DMS79 (cell line): ENCODE measurements at regions not wholly inside any gene's neighbourhood (a gene's known extent, or its start where the extent isn't known, plus 50 kb on each side); places are given as distances from the start of the nearest gene placed in this dataset.

ENCODE experiments used
- DNase-seq: peaks from one replicate; lab custom pipeline; 2025; lab: John Stamatoyannopoulos, UW

DNA sequence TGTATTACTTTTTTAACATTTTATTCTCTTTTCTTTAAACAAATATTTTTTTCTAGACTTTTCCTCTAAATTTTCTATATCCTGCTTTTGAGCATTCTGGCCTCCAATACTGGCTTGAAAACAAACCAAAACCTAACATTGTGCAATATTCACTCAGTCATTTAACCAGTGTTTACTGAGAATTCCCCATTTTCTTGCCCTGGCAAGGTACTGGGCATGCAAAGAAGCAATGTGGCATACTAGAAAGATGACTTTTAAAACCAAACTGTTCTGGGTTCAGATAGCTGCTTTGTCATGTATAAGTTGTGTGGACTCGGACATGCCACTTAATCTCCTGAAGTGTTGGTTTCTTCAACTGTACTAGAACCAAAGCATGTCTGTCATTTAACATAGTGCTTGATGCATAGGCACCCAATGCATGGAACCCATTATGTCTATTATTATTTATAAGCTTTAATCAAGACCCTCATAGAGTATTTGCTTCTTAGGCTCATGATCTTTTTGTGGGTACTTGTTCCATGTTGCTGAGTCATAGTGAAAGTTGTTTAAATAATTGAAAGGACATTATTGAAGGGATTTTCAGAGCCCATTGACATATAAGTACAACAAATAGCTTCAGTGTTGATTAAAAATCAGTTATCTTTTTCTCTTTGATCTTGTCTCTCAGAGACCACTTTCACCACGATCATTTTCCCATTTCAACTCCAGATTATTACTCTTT lies 185.4 kb upstream of the OSR1 start:
- DNase-seq = no peak

DNA sequence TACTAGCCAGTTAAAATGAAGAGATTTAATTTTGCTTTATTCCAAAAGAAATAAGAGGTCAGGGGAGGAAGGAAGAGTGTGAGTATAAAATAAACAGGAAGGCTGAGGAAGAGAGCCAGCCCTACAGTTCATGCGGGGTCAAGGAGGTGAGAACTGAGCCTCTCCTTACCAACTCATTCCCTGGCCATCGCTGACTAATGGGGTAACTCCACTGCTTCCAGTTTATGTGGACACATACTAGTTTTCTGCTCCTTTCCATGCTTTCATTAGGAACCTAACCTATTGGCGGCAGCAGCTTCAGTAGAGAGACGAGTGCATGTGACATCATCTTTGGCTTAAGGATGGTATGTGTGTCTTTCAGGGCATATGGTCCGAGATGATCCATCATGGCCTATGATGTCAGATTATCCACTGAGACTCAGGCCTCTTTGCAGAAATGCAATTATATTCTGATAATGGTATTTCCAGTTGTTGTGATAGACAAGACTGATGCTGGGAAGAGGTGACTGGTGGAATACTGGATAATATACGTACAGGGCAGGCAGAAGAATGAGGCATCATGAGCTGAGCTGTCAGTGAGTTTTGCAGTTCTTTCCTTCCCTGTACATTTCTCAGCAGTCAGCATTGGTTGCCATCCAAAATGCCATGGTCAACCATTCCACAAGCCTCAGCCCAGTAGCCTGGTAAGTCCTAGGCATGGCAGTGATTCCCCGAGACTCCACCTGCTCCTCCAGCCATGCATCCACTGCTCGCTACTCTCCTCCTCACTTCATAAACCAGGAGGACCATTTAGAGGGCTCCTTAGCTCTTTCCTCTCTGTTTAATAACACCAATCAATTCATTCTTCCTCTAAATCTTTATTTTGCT lies 184.6 kb upstream of the OSR1 start:
- no peak for DNase-seq

DNA sequence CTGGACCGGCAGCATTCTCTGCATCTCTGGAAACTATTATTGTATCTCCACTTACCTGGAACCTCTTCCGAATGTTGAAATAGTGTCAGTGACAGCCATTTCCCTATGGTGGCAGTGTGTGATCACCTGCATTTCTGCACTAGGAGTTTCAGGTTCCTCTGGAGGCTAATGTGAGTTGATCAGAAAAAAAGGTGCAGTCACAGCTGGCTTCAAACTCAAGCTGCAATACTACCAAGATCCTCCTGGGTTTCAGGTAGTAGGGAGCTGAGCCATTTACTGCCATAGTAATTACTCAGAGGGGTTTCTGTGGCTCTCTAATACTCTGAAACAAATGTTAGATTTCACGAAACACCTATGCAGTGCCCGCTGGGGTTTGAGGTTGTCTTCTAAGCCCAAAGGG lies 183.5 kb upstream of the OSR1 start:
- DNase-seq = no peak

DNA sequence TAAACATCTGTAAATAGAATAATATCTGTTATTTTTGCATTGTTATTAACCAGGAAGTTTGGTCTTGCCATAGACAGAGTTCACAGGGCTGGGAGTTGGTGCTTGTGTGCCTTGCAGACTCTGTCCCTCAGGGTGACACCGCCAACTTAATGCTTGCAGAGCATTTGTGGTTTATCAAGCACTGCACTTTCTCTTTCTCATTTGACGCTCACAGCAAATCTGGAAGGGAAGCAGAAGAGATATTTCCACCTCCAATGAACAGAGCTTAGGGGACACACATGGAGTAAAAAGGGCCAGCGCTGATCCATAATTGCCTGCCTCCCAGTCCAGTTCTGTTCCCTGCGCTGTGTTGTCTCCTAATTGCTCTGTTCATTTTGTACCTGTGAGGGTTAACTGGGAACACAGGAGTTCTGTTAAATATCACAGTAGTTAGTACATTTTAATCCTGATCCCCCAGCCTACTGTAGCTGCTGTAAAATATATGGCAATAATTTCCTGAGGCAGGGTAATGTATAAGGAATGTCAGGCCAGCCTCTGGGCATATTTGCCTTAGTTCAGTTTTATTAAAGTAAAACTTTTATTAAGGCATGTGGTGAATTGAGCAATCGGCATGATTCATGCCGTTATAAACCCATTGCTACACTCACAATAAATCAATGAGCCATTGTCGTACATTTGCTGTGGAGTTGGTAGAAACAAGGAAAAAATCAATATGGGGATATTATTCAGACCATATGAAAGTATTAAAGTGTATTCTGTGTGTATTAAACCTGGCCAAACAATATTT lies 182.5 kb upstream of the OSR1 start:
- no peak for DNase-seq

DNA sequence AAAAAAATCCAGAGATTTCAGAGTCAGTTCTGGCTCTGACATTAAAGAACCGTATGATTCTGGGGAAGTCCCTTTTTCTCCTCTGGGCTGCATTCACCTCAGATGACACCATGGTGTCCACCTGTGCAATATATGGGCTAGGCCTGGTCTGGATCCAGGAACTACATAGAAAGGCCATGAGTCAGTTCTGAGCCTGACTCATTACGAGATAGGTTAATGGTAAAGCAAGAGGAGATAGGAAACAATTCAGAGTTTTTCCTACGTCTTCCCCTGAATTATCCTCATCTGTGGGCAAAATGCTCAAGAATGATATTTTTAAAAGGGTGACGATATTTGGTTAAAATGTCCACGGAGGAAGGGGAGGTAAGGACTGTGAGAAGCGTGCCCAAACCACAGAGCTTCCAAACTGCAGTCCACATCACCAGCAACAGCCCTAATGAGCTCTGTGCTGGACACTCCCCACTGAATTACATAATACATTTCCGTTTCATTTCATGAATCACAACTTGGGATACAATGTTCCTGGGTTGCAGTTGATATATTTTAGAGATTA lies 180.1 kb upstream of the OSR1 start:
- DNase-seq = no peak

GRCh38 chr2:19536136-19536535 lies 177.7 kb upstream of the OSR1 start:
- no peak for DNase-seq

DNA sequence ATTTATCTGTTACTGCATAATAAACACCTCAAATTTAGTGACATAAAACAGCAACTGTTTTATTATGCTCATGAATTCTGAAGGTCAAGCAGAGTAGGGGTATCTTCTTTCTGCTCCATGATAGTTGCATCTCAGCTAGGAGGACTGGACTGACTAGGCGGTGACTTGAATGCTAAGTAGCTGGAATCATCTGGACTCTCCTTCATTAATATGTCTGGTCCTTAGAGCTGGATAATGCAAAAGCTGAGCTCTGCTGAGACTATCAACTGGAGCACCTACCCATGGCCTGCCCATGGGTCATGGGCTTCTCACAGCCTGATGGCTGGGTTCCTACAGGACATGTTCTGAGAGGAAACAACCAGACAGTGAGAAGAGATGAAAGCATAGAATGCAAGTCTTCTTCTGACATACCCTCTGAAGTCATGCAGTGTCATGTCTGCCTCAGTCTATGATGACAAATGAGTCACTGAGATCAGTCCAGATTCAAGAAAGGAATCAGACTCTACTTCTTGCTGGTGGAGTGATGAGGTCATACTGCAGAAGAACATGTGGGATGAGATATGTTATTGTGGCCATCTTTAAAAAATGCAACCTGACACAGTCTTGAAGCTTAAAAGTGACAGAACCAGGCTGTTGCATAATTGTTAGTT lies 174.2 kb upstream of the OSR1 start:
- DNase-seq = no peak

GRCh38 chr2:19529677-19530076 lies 171.3 kb upstream of the OSR1 start:
- DNase-seq = no peak

DNA sequence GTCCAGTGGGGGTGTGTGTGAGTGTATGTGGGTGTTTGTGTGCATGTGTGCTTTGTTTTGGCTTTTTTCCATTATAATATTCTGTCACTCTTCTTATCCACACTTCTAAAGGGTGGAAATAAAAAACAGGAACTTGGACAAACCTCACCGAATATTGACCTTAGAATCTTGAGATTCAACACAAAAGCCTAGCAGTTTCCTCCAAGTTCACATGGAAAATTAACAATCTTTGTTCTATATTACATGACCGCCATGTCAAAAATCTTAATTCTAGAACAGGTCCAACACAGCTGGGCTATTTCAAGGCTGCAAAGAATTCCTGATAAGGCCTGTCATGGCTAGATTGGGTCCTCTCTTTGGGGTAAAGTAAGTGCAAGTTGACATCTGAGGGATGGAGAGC lies 169.3 kb upstream of the OSR1 start:
- DNase-seq = no peak

DNA sequence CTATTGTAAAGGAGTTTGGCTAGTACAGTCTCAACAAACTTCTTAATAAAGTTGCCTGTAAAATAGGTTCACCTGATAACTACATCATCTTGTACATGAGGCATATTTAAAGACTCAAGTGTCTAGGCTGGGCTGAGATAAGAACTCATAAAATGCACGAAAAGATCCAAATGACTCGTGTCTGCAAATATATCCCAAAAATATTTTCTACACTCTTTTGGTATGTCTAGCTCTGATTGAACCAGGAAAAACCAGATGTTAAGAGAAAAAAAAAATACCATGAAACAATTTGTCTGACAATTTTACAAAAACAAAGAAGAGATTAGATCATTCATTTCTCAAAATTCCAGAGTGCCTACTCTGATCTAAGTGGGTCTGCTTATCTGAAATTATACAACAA lies 166.9 kb upstream of the OSR1 start:
- no peak for DNase-seq

DNA sequence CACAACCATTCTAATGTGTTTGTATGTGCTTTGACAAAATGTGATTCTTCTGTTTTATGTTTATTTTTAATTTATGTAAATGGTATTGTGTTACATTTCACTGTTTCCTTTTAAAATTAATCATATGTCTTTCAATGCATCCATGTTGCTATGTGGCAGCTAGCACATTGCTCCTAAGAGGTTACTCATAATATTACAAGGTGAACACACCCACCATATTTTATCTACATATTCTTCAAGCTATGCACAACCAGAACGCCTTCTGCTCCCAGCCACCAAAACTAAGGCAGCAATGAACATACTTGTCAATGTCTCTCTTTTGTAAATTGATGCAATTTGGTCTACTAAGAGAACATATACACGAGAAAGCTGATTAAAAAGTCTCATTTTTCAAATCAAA lies 160.6 kb upstream of the OSR1 start:
- no peak for DNase-seq

DNA sequence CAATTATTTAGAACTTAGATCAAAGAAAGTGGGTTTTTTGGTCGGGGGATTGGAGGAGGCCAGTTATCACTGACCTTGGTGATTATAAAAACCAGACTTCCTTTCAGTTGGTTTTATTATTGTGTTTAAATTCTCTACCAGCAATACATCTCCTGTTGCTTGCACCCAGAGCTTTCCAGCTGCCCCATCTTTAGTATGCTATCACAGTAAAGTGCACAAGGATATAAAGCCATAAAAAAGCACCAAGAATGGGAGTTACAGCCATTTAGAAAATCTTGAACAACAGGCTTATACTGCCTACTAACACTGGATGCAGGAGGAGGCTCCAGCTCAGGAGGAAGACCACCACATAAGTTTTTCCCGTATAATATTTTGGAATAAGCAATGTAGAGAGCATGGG lies 148.7 kb upstream of the OSR1 start:
- DNase-seq = no peak

- no peak for DNase-seq
These were observed 147.0 kb upstream of the OSR1 start for GRCh38 chr2:19505199-19506136.

DNA sequence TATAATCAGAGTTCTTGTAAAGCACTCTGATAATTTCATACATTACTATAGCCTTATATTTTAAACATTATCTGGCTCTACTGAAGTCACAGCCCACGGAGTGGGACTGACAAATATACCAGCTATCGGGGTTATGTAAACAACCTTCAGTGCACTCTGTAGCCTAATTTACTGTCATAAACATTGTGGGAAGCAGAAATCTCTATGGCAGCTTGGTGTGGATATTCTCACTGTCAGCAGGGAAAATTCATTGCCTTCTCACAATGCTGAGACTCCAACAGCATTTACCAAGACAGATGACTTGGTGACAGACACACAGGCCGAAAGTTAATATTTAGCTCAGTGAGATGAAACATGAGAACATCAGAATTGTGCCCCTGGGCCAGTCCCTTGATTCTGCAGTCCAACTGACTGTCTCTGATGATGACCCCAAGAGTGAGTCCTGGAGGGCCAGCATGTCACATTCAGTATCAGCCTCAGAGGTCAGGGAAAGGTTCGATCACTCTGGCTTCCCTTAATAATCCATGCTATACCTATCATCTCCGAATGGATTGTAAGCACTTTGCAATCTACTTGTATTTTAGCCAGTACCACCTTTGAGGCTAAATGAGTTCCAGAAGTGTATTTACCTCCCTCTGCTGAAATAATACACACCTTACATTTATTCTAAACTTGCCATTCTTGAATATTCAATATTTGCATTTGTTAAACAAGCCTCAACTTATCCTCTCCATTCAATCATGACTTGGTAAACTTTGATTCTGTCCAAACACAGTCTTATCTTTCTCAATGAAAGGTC lies 146.2 kb upstream of the OSR1 start:
- no peak for DNase-seq

DNA sequence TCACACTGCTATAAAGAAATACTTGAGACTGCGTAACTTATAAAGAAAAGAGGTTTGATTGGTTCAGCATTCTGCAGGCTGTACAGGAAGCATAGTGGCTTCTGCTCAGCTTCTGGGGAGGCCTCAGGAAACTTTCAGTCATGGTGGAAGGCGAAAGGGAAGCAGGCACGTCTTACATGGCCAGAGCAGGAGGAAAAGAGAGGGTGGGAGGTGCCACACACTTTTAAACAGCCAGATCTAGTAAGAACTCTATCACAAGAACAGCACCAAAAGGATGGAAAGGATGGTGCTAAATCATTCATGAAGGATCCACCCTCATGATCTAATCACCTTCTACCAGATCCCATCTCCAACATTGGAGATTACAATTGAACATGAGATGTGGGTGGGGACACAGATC lies 145.5 kb upstream of the OSR1 start:
- no peak for DNase-seq

- no peak for DNase-seq
These were observed 145.0 kb upstream of the OSR1 start for GRCh38 chr2:19503406-19503805.

GRCh38 chr2:19500126-19500525 lies 141.7 kb upstream of the OSR1 start:
- DNase-seq = no peak

GRCh38 chr2:19496646-19497045 lies 138.2 kb upstream of the OSR1 start:
- DNase-seq = no peak

DNA sequence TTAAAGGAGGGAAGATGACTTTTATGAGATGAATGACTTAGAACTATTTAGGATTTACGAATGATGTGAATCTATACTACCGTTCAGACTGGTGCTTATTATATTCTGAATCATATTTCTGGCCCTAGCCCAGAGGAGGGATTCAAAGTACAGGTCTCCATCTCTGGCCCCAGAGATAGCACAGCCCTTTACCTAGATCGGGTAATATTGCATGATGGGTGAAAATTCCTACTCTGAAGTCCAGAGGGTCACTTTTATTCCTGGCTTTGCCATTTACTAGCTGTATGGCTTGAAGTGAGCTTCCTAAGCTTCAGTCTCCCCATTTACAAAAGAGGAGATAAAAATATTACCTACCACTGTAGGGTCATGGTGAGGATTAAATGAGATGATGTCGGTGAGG lies 135.8 kb upstream of the OSR1 start:
- no peak for DNase-seq

DNA sequence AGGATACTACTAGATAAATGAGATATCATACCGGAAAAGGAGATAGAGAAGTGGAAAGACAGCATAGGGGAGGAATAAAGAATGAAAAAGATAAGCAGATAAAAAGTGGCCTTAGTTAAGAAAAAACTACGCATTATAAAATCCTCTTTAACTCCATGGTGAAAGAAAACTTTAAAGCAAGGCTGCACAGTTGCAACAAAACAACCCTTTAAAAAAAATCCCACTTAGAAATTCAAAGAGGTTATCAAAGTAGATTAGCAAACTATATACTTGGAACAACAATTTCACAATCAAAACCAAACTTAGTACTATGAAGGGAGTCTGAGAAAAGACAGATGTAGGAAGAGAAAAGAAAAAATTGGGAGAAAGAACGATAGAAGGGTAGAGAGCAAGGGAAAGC lies 133.4 kb upstream of the OSR1 start:
- DNase-seq = no peak
